ENCODE measurements at regions not wholly inside any gene's neighbourhood (a gene's known extent, or its start where the extent isn't known, plus 50 kb on each side); places are given as distances from the start of the nearest gene placed in this dataset.

- peaks cover 8 to 12% of the 10 kb centered on the region in 2 experiments for H3K4me1 Mint-ChIP-seq
- H4K8ac ChIP-seq (replicated peaks; ENCODE audit: insufficient read length, low read depth, low read length) = no peak overlapping the region
- H3K23ac ChIP-seq (ENCODE audit: insufficient read length, low read depth, low read length) = no peak overlapping the region
- H2BK20ac ChIP-seq (ENCODE audit: low read depth, low read length, poor library complexity, severe bottlenecking) = no peak overlapping the region
- no peak overlapping the region for H2BK120ac ChIP-seq (ENCODE audit: low read depth, low read length, poor library complexity, severe bottlenecking)
- H3K4me1 ChIP-seq (ENCODE audit: insufficient read depth, low read length) = peaks cover 3% of the 10 kb centered on the region; the same call in 1 of the 2 replicates
- H3K79me1 ChIP-seq (ENCODE audit: insufficient read depth, low read depth, low read length, poor library complexity, severe bottlenecking) = no peaks in the 10 kb centered on the region
- H3K9ac ChIP-seq (ENCODE audit: extremely low read depth, insufficient read length, low read length) = no peak overlapping the region
- no peak overlapping the region for H3K18ac ChIP-seq (ENCODE audit: insufficient read length, low read depth, low read length)
- H3K14ac ChIP-seq (ENCODE audit: insufficient read depth, low read length) = no peak overlapping the region
- no peaks in the 10 kb centered on the region for H3K27me3 ChIP-seq (ENCODE audit: insufficient read depth, low read length)
- H3K23me2 ChIP-seq (ENCODE audit: insufficient read length, low read depth, low read length, poor library complexity, severe bottlenecking) = no peaks in the 10 kb centered on the region
- no peak overlapping the region for H3K27ac ChIP-seq (ENCODE audit: insufficient read length, low read depth, low read length)
- WGBS (ENCODE audit: extremely low coverage, insufficient read length, low lambda C conversion rate) = no CpG with 5 or more reads among the region's 2 CpGs
- DNase-seq = no peak
- no peak overlapping the region for H3K4ac ChIP-seq (ENCODE audit: low read depth, low read length)
- H2AFZ ChIP-seq (ENCODE audit: low read length) = no peak overlapping the region
- peaks cover 8 to 18% (median 17%) of the 10 kb centered on the region in 3 experiments; a peak in 6 of 7 replicates for H3K36me3 Mint-ChIP-seq (ENCODE audit: insufficient read depth in 1 of 3, low read depth in 3 of 3)
- no peak overlapping the region for H2BK15ac ChIP-seq (ENCODE audit: low read depth, low read length)
- H3K56ac ChIP-seq (ENCODE audit: insufficient read length, low read depth, low read length) = no peak overlapping the region
- H2AK5ac ChIP-seq (ENCODE audit: insufficient read length, low read length) = no peak overlapping the region
- peak overlapping the region in 2 of 3 experiments; percentile 13 to 40; a peak in 1 of 7 replicates for H3K27ac Mint-ChIP-seq
- H4K5ac ChIP-seq (ENCODE audit: insufficient read length, low read depth, low read length) = no peak overlapping the region
- peaks cover 10% of the 10 kb centered on the region for H3K9me3 ChIP-seq (ENCODE audit: control insufficient read depth, low read depth, low read length)
- no peak overlapping the region for H3K4me2 ChIP-seq (ENCODE audit: insufficient read depth, insufficient read length, low read length)
- no peak overlapping the region for H3T11ph ChIP-seq (ENCODE audit: low read length)
- no peak overlapping the region for H3K4me3 Mint-ChIP-seq
- no peak overlapping the region for H4K91ac ChIP-seq (ENCODE audit: insufficient read length, low read depth, low read length)
- no peaks in the 10 kb centered on the region for H3K79me2 ChIP-seq (ENCODE audit: insufficient read depth, low read length)
- peaks cover 18 to 22% of the 10 kb centered on the region in 2 experiments for H3K9me3 Mint-ChIP-seq
- TF ChIP-seq, protein P1, sequence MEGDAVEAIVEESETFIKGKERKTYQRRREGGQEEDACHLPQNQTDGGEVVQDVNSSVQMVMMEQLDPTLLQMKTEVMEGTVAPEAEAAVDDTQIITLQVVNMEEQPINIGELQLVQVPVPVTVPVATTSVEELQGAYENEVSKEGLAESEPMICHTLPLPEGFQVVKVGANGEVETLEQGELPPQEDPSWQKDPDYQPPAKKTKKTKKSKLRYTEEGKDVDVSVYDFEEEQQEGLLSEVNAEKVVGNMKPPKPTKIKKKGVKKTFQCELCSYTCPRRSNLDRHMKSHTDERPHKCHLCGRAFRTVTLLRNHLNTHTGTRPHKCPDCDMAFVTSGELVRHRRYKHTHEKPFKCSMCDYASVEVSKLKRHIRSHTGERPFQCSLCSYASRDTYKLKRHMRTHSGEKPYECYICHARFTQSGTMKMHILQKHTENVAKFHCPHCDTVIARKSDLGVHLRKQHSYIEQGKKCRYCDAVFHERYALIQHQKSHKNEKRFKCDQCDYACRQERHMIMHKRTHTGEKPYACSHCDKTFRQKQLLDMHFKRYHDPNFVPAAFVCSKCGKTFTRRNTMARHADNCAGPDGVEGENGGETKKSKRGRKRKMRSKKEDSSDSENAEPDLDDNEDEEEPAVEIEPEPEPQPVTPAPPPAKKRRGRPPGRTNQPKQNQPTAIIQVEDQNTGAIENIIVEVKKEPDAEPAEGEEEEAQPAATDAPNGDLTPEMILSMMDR (conservative IDR thresholded peaks at IDR 0.05) = no peak
- no peak overlapping the region for H2BK12ac ChIP-seq (ENCODE audit: insufficient read length, low read depth, low read length)
- H3K27me3 Mint-ChIP-seq (ENCODE audit: low read depth) = no peaks in the 10 kb centered on the region
- H2BK5ac ChIP-seq (ENCODE audit: insufficient read length, low read length) = no peak overlapping the region
- no peaks in the 10 kb centered on the region for H4K20me1 ChIP-seq (ENCODE audit: control insufficient read depth, insufficient read depth, insufficient read length)
These were observed 167.5 kb upstream of the BOD1L1 start for GRCh38 chr4:13794819-13795565.

All from H9 (cell line).